HEK293T (cell line): ENCODE measurements at regions not wholly inside any gene's neighbourhood (a gene's known extent, or its start where the extent isn't known, plus 50 kb on each side); places are given as distances from the start of the nearest gene placed in this dataset.
"Not testable (repeated sequence)": the region's sequence is repeated elsewhere in the genome, so short reads cannot be mapped to it uniquely, and the experiment has no call there.

Source experiments
- CTCF ChIA-PET: fragments of 350-600 bp; formaldehyde crosslinking; extraction: SDS; loops from one replicate; lab custom pipeline; 2021; ENCODE audit warnings: antibody characterized with exemption, inconsistent platforms; lab: Yijun Ruan, JAX
- POLR2A ChIA-PET: fragments of 350-600 bp; formaldehyde crosslinking; extraction: SDS; loops from one replicate; lab custom pipeline; 2020; ENCODE audit warnings: antibody characterized with exemption, inconsistent platforms; lab: Yijun Ruan, JAX
- DNase-seq: peaks from one replicate; pipeline ENCODE4 v3.0.0; 2012; ENCODE audit warnings: mixed read lengths; ENCODE audit errors: extremely low spot score
- ARNT ChIP-seq: fragments of 450-650 bp; IDR thresholded peaks from 2 replicates; pipeline ENCODE4 v1.6.1; 2017; ENCODE audit warnings: mild to moderate bottlenecking
- BHLHE40 ChIP-seq: fragments of 450-650 bp; IDR thresholded peaks from 2 replicates; pipeline ENCODE4 v1.6.1; 2016; ENCODE audit warnings: mild to moderate bottlenecking, moderate library complexity, borderline replicate concordance
- CTBP1 ChIP-seq: fragments of 450-650 bp; IDR thresholded peaks from 2 replicates; pipeline ENCODE4 v1.6.1; 2016; ENCODE audit warnings: borderline replicate concordance
- ELF4 ChIP-seq: fragments of 450-650 bp; IDR thresholded peaks from 2 replicates; pipeline ENCODE4 v1.6.1; 2017; ENCODE audit warnings: antibody characterized with exemption
- FOXA1 ChIP-seq: fragments of 450-650 bp; IDR thresholded peaks from 2 replicates; pipeline ENCODE4 v1.6.1; 2016; ENCODE audit warnings: mild to moderate bottlenecking
- FOXK2 ChIP-seq: fragments of 450-650 bp; IDR thresholded peaks from 2 replicates; pipeline ENCODE4 v1.6.1; 2016; ENCODE audit warnings: mild to moderate bottlenecking
- FOXM1 ChIP-seq: fragments of 450-650 bp; IDR thresholded peaks from 2 replicates; pipeline ENCODE4 v1.6.1; 2017; ENCODE audit warnings: mild to moderate bottlenecking, borderline replicate concordance
- HDGF ChIP-seq: fragments of 450-650 bp; IDR thresholded peaks from 2 replicates; pipeline ENCODE4 v1.6.1; 2017; ENCODE audit warnings: antibody characterized with exemption, borderline replicate concordance
- L3MBTL2 ChIP-seq: fragments of 450-650 bp; conservative IDR thresholded peaks from 2 replicates; pipeline ENCODE4 v1.6.1; 2016; ENCODE audit warnings: mild to moderate bottlenecking
- LEF1 ChIP-seq: fragments of 450-650 bp; IDR thresholded peaks from 2 replicates; pipeline ENCODE4 v1.6.1; 2017; ENCODE audit warnings: mild to moderate bottlenecking, borderline replicate concordance
- NFRKB ChIP-seq: fragments of 450-650 bp; IDR thresholded peaks from 2 replicates; pipeline ENCODE4 v1.6.1; 2016; ENCODE audit warnings: mild to moderate bottlenecking, moderate library complexity
- PKNOX1 ChIP-seq: fragments of 450-650 bp; IDR thresholded peaks from 2 replicates; pipeline ENCODE4 v1.6.1; 2016
- SP1 ChIP-seq: fragments of 450-650 bp; IDR thresholded peaks from 2 replicates; pipeline ENCODE4 v1.6.1; 2017
- SUZ12 ChIP-seq: fragments of 450-650 bp; IDR thresholded peaks from 2 replicates; pipeline ENCODE4 v1.6.1; 2016; ENCODE audit warnings: mild to moderate bottlenecking
- TARDBP ChIP-seq: fragments of 450-650 bp; IDR thresholded peaks from 2 replicates; pipeline ENCODE4 v1.6.1; 2016
- ZNF384 ChIP-seq: fragments of 450-650 bp; IDR thresholded peaks from 2 replicates; pipeline ENCODE4 v1.6.1; 2016

- DNase-seq = no peak
- TF ChIP-seq ZNF384 (no peak), PKNOX1 (no peak), NFRKB (no peak), FOXM1 (no peak), CTBP1 (no peak), TARDBP (no peak), SUZ12 (no peak), ELF4 (no peak), LEF1 (no peak), FOXA1 (no peak), HDGF (no peak), FOXK2 (no peak), ARNT (no peak), L3MBTL2 (no peak)
- POLR2A ChIA-PET = interaction anchor here (1.0 kb wide), 1 partner anchor 50 kb away, joined by 3 read pairs; no protein-coding TSS in a partner anchor
- CTCF ChIA-PET = no interaction called here
These were observed 83.2 kb upstream of the TNRC6B start for GRCh38 chr22:40094485-40094884.

DNA sequence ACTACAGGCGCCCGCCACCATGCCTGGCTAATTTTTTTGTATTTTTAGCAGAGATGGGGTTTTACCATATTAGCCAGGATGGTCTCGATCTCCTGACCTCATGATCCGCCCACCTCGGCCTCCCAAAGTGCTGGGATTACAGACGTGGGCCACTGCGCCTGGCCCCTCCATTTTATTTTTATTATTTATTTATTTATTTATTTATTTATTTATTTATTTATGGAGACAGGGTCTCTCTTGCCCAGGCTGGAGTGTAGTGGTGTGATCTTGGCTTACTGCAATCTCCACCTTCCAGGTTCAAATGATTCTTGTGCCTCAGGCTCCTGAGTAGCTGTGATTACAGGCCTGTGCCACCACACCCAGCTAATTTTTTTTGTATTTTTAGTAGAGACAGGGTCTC, 77.8 kb upstream of the TNRC6B start:
- CTCF ChIA-PET, DNase-seq, POLR2A ChIA-PET: not testable (repeated sequence)

GRCh38 chr22:40105755-40106154, 72.0 kb upstream of the TNRC6B start:
- no peak for DNase-seq
- POLR2A ChIA-PET = no interaction called here
- TF ChIP-seq FOXA1 = no peak
- TF ChIP-seq PKNOX1 = no peak
- no peak for TF ChIP-seq HDGF
- TF ChIP-seq FOXK2 = no peak
- no peak for TF ChIP-seq FOXM1
- TF ChIP-seq ZNF384 = no peak
- no peak for TF ChIP-seq L3MBTL2
- TF ChIP-seq CTBP1 = no peak
- TF ChIP-seq TARDBP = no peak
- no peak for TF ChIP-seq ELF4
- CTCF ChIA-PET = no interaction called here

DNA sequence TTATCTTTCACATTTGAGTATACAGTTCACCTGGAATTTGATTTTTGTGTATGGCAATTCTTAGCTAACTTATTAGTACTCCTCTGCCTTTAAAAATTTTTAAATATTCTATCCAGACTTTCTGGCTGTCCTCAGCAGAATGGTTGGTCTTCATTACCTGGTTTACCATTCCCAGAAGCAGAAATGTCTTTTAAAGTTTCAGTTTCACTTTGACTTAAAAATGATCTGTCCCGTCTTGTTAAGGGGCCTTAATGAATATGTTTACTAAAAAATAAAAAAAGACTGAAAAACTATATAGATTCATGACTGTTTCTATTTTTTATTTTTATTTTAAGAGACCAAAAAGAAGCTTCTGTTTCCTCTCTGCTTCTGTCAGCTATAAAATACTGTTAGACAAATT, 70.5 kb upstream of the TNRC6B start:
- TF ChIP-seq ARNT (no peak), PKNOX1 (no peak), ELF4 (no peak), ZNF384 (no peak), BHLHE40 (no peak), LEF1 (no peak), NFRKB (no peak), HDGF (no peak), L3MBTL2 (no peak), TARDBP (no peak), SUZ12 (no peak), FOXA1 (no peak)
- CTCF ChIA-PET = no interaction called here
- DNase-seq = no peak
- POLR2A ChIA-PET = no interaction called here

DNA sequence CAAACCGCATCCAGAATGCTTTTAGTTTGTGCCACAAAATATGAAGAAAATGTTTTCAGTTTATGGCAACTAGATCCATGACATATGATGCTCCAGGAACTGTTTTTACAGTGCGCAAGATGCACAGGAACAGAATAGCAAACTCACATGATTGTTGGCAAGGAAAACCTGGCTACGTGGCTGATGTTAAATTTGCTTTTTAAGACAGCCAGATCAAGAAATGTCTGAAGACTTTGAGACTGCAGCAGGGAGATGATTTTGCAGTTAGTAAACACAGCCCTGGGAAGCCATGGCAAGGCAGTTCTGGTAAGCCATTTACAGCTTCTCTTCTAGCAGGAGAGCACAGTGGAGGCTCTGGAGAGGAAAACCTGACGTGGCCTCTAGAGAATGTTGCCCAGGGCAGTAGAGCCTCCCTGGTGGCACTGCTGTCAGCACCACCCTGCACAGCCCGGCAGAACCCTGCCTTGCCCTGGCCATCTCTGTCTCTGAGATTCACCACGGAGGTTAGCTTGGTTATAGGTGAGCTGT, 69.8 kb upstream of the TNRC6B start:
- POLR2A ChIA-PET = interaction anchor here (1.2 kb wide), 1 partner anchor 64 kb away, joined by 4 read pairs; no protein-coding TSS in a partner anchor
- CTCF ChIA-PET = no interaction called here
- no peak for DNase-seq
- TF ChIP-seq ELF4 (no peak), FOXM1 (no peak), SUZ12 (no peak), SP1 (no peak), BHLHE40 (no peak), LEF1 (no peak), PKNOX1 (no peak), NFRKB (no peak), FOXA1 (no peak), L3MBTL2 (no peak), ARNT (no peak), ZNF384 (no peak), FOXK2 (no peak), HDGF (no peak), CTBP1 (no peak)

- no peak for DNase-seq
- CTCF ChIA-PET = no interaction called here
- POLR2A ChIA-PET = interaction anchor here (1.2 kb wide), 1 partner anchor 64 kb away, joined by 4 read pairs; no protein-coding TSS in a partner anchor
- TF ChIP-seq LEF1 = no peak
- no peak for TF ChIP-seq BHLHE40
- TF ChIP-seq ZNF384 = no peak
- no peak for TF ChIP-seq FOXA1
- no peak for TF ChIP-seq FOXM1
- TF ChIP-seq CTBP1 = no peak
- no peak for TF ChIP-seq SUZ12
- TF ChIP-seq FOXK2 = no peak
- no peak for TF ChIP-seq TARDBP
- TF ChIP-seq NFRKB = no peak
- no peak for TF ChIP-seq L3MBTL2
- no peak for TF ChIP-seq PKNOX1
- TF ChIP-seq SP1 = no peak
- TF ChIP-seq ARNT = no peak
- no peak for TF ChIP-seq ELF4
- TF ChIP-seq HDGF = no peak
These were observed 69.3 kb upstream of the TNRC6B start for GRCh38 chr22:40108396-40108795.

DNA sequence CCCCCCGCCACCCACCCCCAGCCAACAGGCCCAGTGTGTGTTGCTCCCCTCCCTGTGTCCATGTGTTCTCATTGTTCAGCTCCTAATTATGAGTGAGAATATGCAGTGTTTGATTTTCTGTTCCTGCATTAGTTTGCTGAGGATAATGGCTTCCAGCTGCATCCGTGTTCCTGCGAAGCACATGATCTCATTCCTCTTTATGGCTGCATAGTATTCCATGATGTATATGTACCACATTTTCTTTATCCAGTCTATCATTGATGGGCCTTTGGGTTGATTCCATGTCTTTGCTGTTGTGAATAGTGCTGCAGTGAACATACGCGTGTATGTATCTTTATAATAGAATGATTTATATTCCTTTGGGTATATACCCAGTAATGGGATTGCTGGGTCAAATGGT, 68.8 kb upstream of the TNRC6B start:
- CTCF ChIA-PET, DNase-seq, POLR2A ChIA-PET: not testable (repeated sequence)
